ENCODE measurements at regions not wholly inside any gene's neighbourhood (a gene's known extent, or its start where the extent isn't known, plus 50 kb on each side); places are given as distances from the start of the nearest gene placed in this dataset.

DNA sequence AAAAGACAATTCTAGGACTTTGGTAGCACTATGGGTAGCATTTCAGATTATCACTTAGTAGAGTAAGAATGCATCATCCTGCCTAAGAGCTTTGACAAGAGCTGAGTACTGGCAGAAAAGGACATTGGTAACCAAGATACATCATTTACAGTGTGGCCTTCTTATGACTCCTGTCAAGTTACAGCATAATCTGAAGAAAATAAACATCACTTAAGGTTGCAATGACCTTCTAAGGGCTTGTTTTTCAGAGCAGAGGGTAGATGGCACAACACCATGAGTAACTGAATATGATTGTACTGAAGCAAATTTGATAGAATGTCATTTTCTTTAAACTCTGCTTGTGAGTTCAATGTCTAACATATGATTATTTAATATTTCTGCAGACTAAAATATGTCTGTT is 822.6 kb downstream of the TBC1D32 start:
- TF ChIP-seq, protein P1, sequence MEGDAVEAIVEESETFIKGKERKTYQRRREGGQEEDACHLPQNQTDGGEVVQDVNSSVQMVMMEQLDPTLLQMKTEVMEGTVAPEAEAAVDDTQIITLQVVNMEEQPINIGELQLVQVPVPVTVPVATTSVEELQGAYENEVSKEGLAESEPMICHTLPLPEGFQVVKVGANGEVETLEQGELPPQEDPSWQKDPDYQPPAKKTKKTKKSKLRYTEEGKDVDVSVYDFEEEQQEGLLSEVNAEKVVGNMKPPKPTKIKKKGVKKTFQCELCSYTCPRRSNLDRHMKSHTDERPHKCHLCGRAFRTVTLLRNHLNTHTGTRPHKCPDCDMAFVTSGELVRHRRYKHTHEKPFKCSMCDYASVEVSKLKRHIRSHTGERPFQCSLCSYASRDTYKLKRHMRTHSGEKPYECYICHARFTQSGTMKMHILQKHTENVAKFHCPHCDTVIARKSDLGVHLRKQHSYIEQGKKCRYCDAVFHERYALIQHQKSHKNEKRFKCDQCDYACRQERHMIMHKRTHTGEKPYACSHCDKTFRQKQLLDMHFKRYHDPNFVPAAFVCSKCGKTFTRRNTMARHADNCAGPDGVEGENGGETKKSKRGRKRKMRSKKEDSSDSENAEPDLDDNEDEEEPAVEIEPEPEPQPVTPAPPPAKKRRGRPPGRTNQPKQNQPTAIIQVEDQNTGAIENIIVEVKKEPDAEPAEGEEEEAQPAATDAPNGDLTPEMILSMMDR (IDR thresholded peaks at IDR 0.05): no peak
- no peak for TF ChIP-seq POLR2A (IDR thresholded peaks at IDR 0.05)

Measured in Peyer's patch (tissue), 4 donors.